IPS-15b (cell line): ENCODE measurements at regions not wholly inside any gene's neighbourhood (a gene's known extent, or its start where the extent isn't known, plus 50 kb on each side); places are given as distances from the start of the nearest gene placed in this dataset.

Experiments
- H3K27me3 ChIP-seq: one replicate; pipeline ENCODE4 v1.6.1; 2013; ENCODE audit warnings: low read length; ENCODE audit not compliant: control insufficient read depth, insufficient read depth
- H3K36me3 ChIP-seq: one replicate; pipeline ENCODE4 v1.6.1; 2013; ENCODE audit warnings: low read length; ENCODE audit not compliant: control insufficient read depth, insufficient read depth
- H3K4me1 ChIP-seq: one replicate; pipeline ENCODE4 v1.6.1; 2013; ENCODE audit warnings: mild to moderate bottlenecking, low read length; ENCODE audit not compliant: control insufficient read depth, insufficient read depth
- H3K4me3 ChIP-seq: one replicate; pipeline ENCODE4 v1.5.1; 2013; ENCODE audit warnings: low read depth, low read length
- H3K9ac ChIP-seq: one replicate; pipeline ENCODE4 v1.6.1; 2013; ENCODE audit warnings: low read depth, mild to moderate bottlenecking, low read length
- H3K9me3 ChIP-seq: one replicate; pipeline ENCODE4 v1.6.1; 2013; ENCODE audit warnings: mild to moderate bottlenecking, low read length; ENCODE audit not compliant: control insufficient read depth, insufficient read depth

DNA sequence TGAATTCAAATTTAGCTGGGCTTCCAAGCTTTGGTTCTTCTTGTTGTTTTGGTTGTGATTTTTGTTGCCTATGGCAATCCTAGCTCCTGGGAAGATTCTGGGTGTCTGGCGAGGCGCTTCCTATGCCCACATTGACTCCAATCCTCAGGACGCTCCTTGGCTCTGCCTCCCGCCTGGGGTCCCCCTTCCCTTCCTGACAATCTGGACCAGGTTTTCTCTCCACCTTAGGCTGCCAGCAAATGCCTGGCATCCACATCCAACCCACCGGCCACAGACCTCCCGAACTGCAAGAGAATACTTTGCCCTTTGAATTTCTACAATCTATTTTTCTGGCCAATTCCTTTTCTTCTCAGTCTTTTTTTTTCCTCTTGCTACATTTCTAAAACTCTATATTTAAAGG, 186.9 kb upstream of the UBL3 start:
- no peaks in the 10 kb centered on the region for H3K27me3 ChIP-seq
- no peak overlapping the region for H3K4me3 ChIP-seq
- H3K9ac ChIP-seq: no peak overlapping the region
- H3K4me1 ChIP-seq: peaks cover 4% of the 10 kb centered on the region
- no peaks in the 10 kb centered on the region for H3K36me3 ChIP-seq
- no peaks in the 10 kb centered on the region for H3K9me3 ChIP-seq

- Histone ChIP-seq H3K36me3 (no peaks in the 10 kb centered on the region), H3K9ac (no peak overlapping the region), H3K27me3 (no peaks in the 10 kb centered on the region), H3K4me1 (peaks cover 4% of the 10 kb centered on the region), H3K4me3 (no peak overlapping the region), H3K9me3 (no peaks in the 10 kb centered on the region)
These were observed 184.0 kb upstream of the UBL3 start for GRCh38 chr13:30034458-30034795.

DNA sequence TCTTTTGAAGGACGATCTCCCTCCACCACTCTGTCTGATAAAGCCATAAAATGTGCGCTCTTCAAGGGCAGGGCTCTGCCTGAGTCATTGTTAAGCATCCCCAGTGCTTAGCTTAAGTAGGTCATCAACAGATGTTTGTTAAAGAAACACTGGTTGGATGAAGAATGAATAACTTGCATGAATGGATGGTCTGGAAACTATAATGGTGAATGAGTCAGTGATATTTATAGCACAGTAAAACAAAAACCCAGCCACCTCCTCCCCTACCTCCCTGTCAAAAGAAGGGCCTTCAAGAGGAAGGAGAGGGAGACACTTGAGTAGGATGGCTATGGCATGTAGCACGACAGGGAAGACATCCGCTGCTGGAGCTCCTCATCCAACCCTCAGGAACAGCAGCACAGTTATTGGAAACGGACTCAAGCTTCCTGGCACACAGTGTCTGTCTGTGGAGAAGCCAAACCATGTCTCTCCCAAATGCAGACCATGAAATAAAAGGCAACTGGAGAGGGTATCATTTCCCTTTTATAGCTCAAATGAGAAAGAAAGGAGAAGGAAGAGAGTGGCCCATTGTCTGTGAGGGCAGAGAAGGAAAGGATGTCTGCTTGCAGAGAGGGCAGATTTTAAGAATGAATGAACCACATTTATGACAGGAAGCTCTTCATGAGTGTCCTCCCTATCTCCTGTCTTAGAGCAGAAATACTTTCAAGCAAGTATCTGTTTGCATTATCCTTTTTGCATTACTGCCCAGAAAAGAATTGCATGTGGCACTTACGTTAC, 183.5 kb upstream of the UBL3 start:
- Histone ChIP-seq H3K4me3 (no peak overlapping the region), H3K4me1 (peaks cover 2% of the 10 kb centered on the region), H3K9ac (no peak overlapping the region)

DNA sequence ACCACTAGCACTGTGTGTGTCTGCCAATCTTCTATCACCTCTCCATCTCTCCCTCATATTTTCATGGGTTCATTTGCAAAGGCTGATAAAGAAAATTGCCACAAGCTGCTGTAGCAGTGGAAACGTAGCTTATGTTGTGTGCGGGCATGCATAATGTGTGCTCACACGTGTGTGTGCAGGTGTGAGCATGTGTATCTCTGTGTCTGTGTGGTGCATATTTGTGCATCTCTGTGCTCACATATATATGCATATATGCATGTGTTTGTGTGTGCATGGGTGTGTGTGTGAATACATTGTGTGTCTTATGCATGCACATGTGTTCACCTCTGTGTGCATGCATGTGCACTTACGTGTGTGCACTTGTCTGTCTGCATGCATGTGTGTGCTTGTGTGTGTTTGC, 181.8 kb upstream of the UBL3 start:
- H3K4me3 ChIP-seq: no peak overlapping the region
- no peak overlapping the region for H3K9ac ChIP-seq
- no peaks in the 10 kb centered on the region for H3K36me3 ChIP-seq
- no peaks in the 10 kb centered on the region for H3K9me3 ChIP-seq
- no peaks in the 10 kb centered on the region for H3K4me1 ChIP-seq
- no peaks in the 10 kb centered on the region for H3K27me3 ChIP-seq

More for the DNA sequence above, 183.5 kb upstream of the UBL3 start:
- H3K36me3 ChIP-seq: no peaks in the 10 kb centered on the region
- no peaks in the 10 kb centered on the region for H3K27me3 ChIP-seq
- H3K9me3 ChIP-seq: no peaks in the 10 kb centered on the region

GRCh38 chr13:30031488-30031887, 181.1 kb upstream of the UBL3 start:
- Histone ChIP-seq H3K36me3 (no peaks in the 10 kb centered on the region), H3K27me3 (no peaks in the 10 kb centered on the region), H3K4me1 (no peaks in the 10 kb centered on the region), H3K9me3 (no peaks in the 10 kb centered on the region), H3K4me3 (no peak overlapping the region), H3K9ac (no peak overlapping the region)

DNA sequence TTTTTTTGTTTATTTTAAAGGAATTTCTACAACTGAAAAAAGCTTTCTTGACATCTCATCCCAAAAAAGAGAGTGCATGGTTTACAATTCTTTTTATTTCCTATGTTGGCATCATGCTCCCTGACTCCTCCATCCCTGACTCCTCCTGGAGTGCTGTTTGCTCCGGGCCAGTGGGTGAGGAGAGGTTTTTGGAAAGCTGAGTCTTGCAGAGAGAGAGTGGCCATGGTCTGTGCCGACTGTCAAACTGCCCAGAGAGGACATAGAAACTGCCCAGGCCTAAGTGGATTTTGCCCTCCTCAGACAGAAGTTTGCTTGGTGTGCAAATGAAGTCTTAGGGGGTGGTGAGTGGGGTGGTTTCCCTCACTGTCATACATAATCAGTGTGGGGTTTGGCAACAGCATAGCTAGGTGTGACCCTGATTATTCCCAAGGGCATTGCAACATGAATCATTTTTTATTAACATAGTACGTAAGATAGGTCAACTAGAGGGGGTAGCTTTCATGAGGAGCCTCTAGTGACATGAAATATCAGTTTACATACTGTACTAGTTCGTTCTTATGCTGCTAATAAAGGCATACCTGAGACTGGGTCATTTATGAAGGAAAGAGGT, 179.8 kb upstream of the UBL3 start:
- H3K9me3 ChIP-seq: no peaks in the 10 kb centered on the region
- no peaks in the 10 kb centered on the region for H3K36me3 ChIP-seq
- no peaks in the 10 kb centered on the region for H3K4me1 ChIP-seq
- no peaks in the 10 kb centered on the region for H3K27me3 ChIP-seq
- no peak overlapping the region for H3K9ac ChIP-seq
- H3K4me3 ChIP-seq: no peak overlapping the region

DNA sequence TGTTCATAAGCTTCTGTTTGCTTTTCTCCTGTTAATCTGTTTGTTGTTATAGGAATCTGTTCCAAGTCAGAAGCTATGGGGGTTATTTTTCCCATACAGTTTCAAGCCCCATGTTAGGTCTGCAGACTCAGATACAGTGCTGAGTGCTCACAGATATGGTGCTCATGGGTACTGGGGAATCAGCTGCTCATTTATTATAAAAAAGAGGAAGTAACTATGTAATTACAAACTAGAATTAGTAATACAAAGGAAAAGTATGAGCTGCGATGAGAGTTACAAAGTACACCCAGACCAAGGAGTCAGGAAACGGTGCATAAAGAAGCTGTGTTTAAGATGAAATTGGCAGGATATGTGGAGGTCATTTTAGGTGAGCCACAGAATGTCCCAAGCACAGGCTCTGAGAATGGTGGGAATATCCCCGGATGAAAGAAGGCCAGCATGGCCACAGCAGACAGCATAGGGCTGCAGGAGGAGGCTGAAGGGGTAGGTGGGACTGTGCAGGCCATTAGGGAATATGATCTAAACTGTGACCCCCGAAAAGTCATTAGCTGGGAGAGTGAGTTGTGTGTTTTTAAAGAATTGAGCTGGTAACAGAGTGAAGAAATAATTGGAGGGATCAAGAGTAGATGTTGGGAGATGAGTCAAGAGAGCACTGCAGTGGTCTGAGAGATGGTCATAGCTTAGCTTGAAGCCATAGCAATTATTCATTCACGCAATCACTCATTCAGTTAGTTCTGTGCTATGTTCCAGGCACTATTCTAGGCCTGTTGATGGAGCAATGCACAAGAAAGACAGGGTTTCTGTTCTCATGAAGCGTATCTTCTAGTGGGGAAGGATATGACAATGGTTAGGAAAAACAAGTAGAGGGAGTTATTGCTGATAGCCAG, 177.4 kb upstream of the UBL3 start:
- no peaks in the 10 kb centered on the region for H3K9me3 ChIP-seq
- H3K4me1 ChIP-seq: no peaks in the 10 kb centered on the region
- H3K4me3 ChIP-seq: no peak overlapping the region
- no peaks in the 10 kb centered on the region for H3K36me3 ChIP-seq
- H3K9ac ChIP-seq: no peak overlapping the region
- H3K27me3 ChIP-seq: no peaks in the 10 kb centered on the region

DNA sequence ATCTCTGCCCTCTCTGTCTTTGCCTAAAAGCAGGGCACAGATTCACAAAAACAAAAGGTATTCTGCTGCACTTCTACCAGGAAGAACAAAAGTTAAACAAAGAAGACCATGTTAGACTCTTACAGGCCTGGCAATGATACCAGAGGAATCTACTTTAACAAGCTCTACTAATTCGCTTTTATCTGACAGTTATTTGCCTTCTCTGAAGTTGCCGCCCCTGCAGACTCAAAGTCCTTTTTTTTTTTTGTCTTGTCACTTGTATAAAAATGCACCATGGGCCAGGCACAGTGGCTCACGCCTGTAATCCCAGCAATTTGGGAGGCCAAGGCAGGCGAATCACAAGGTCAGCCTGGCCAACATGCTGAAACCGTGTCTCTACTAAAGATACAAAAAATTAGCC, 176.5 kb upstream of the UBL3 start:
- Histone ChIP-seq H3K9ac (no peak overlapping the region), H3K27me3 (no peaks in the 10 kb centered on the region), H3K4me1 (no peaks in the 10 kb centered on the region), H3K9me3 (no peaks in the 10 kb centered on the region), H3K36me3 (no peaks in the 10 kb centered on the region), H3K4me3 (no peak overlapping the region)

DNA sequence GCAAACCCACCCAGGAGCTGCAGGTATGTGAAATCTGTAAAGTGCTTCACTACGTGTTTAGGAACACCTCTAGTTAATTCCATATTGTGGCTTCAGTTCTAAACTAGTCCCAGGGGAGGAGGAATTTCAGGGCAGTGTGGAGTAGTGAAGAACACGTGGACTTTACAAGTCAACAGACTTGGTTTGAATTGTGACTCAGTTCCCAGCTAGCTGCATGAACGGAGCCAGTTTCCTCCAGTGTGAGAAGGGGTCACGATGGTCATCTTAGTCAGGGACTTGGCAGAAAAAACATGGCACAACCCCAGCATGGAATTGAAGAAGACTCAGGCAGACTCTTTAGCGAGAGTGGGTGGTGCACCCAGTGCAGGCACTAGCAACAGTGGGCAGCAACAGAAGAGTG, 175.7 kb upstream of the UBL3 start:
- no peaks in the 10 kb centered on the region for H3K4me1 ChIP-seq
- no peaks in the 10 kb centered on the region for H3K9me3 ChIP-seq
- no peaks in the 10 kb centered on the region for H3K27me3 ChIP-seq
- no peak overlapping the region for H3K4me3 ChIP-seq
- H3K9ac ChIP-seq: no peak overlapping the region
- no peaks in the 10 kb centered on the region for H3K36me3 ChIP-seq

DNA sequence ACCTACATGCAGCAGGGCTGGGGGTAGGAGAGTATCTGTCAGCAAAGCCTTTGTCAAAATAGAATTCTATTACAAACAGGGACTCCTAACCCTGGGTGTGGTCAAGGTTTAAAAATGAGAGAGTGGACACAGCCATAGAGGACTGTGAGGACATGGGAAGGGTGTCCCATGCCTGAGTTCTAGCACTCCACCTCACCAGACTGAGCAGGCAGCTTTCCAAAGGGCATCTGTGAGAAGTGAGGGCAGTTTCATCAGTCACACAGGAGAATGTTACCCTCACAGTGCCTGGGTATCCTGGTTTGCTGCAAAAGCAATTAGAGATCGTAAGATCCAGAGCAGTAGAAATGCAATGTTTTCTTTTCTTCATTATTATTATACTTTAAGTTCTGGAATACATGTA, 174.9 kb upstream of the UBL3 start:
- no peaks in the 10 kb centered on the region for H3K36me3 ChIP-seq
- no peaks in the 10 kb centered on the region for H3K4me1 ChIP-seq
- no peak overlapping the region for H3K4me3 ChIP-seq
- H3K27me3 ChIP-seq: no peaks in the 10 kb centered on the region
- no peak overlapping the region for H3K9ac ChIP-seq
- H3K9me3 ChIP-seq: no peaks in the 10 kb centered on the region

- H3K9me3 ChIP-seq: no peaks in the 10 kb centered on the region
- H3K27me3 ChIP-seq: no peaks in the 10 kb centered on the region
- no peak overlapping the region for H3K4me3 ChIP-seq
- peaks cover 2% of the 10 kb centered on the region for H3K4me1 ChIP-seq
- no peaks in the 10 kb centered on the region for H3K36me3 ChIP-seq
- H3K9ac ChIP-seq: no peak overlapping the region
These were observed 173.9 kb upstream of the UBL3 start for GRCh38 chr13:30024125-30024865.
